ENCODE measurements at regions not wholly inside any gene's neighbourhood (a gene's known extent, or its start where the extent isn't known, plus 50 kb on each side); places are given as distances from the start of the nearest gene placed in this dataset.

GRCh38 chr21:22019766-22020165 is 1021.6 kb downstream of the NCAM2 start:
- no peak for TF ChIP-seq ZNF274 (IDR thresholded peaks at IDR 0.05; ENCODE audit: low read depth, low read length)
- TF ChIP-seq YY1 (IDR thresholded peaks at IDR 0.05; ENCODE audit: insufficient read depth, insufficient read length) = no peak

Data from NT2/D1 (cell line).